Nephron (organoid): ENCODE measurements at regions not wholly inside any gene's neighbourhood (a gene's known extent, or its start where the extent isn't known, plus 50 kb on each side); places are given as distances from the start of the nearest gene placed in this dataset.

Experiments used
- H3K27ac Mint-ChIP-seq, 3 experiments: 2 replicates each; pipeline ENCODE4 v1.8.0; 2020; ENCODE audit warnings: mixed read lengths in 3 of 3, mild to moderate bottlenecking in 2 of 3, moderate library complexity in 1 of 3
- H3K27me3 Mint-ChIP-seq: 2 replicates; pipeline ENCODE4 v1.8.0; 2021; ENCODE audit warnings: low read depth, mild to moderate bottlenecking, moderate library complexity, mixed read lengths
- H3K36me3 Mint-ChIP-seq: 2 replicates; pipeline ENCODE4 v1.8.0; 2020; ENCODE audit warnings: low read depth, mixed read lengths
- H3K4me1 Mint-ChIP-seq: 2 replicates; pipeline ENCODE4 v1.8.0; 2020; ENCODE audit warnings: mixed read lengths
- H3K4me3 Mint-ChIP-seq, 3 experiments: 2 replicates each; pipeline ENCODE4 v1.8.0; 2020; ENCODE audit warnings: mild to moderate bottlenecking in 3 of 3, mixed read lengths in 3 of 3, moderate library complexity in 2 of 3
- H3K9me3 Mint-ChIP-seq: 2 replicates; pipeline ENCODE4 v1.8.0; 2020; ENCODE audit warnings: mixed read lengths
- CTCF ChIP-seq, 3 experiments: fragments of 200-600 bp; sonication (generic); IDR thresholded peaks; one replicate each; pipeline ENCODE4 v1.5.0; 2021; ENCODE audit warnings: antibody characterized with exemption in 3 of 3; ENCODE audit not compliant: unreplicated experiment in 3 of 3

GRCh38 chr11:43602670-43603069 lies 77.9 kb upstream of the HSD17B12 start:
- no peak overlapping the region for H3K4me3 Mint-ChIP-seq
- H3K4me1 Mint-ChIP-seq = peaks cover 10% of the 10 kb centered on the region

GRCh38 chr11:43614214-43614613 lies 66.3 kb upstream of the HSD17B12 start:
- Mint-ChIP-seq H3K27ac (no peak overlapping the region), H3K4me1 (peaks cover 6% of the 10 kb centered on the region), H3K27me3 (peaks cover 27% of the 10 kb centered on the region), H3K36me3 (peaks cover 5% of the 10 kb centered on the region), H3K9me3 (peaks cover 27% of the 10 kb centered on the region), H3K4me3 (no peak overlapping the region)
- no peak for TF ChIP-seq CTCF (IDR thresholded peaks at IDR 0.05; ENCODE audit: unreplicated experiment in 3 of 3)

More at GRCh38 chr11:43602670-43603069, 77.9 kb upstream of the HSD17B12 start:
- peaks cover 35% of the 10 kb centered on the region for H3K27me3 Mint-ChIP-seq
- TF ChIP-seq CTCF (IDR thresholded peaks at IDR 0.05; ENCODE audit: unreplicated experiment in 3 of 3) = no peak
- H3K27ac Mint-ChIP-seq = no peak overlapping the region
- no peaks in the 10 kb centered on the region for H3K9me3 Mint-ChIP-seq
- no peaks in the 10 kb centered on the region for H3K36me3 Mint-ChIP-seq

GRCh38 chr11:43619863-43620505 lies 60.6 kb upstream of the HSD17B12 start:
- H3K36me3 Mint-ChIP-seq = no peaks in the 10 kb centered on the region

GRCh38 chr11:43626798-43627197 lies 53.7 kb upstream of the HSD17B12 start:
- no peaks in the 10 kb centered on the region for H3K9me3 Mint-ChIP-seq
- H3K27me3 Mint-ChIP-seq = peaks cover 51% of the 10 kb centered on the region
- H3K36me3 Mint-ChIP-seq = no peaks in the 10 kb centered on the region
- no peak overlapping the region for H3K4me3 Mint-ChIP-seq
- TF ChIP-seq CTCF (IDR thresholded peaks at IDR 0.05; ENCODE audit: unreplicated experiment in 3 of 3) = no peak
- H3K27ac Mint-ChIP-seq = no peak overlapping the region
- H3K4me1 Mint-ChIP-seq = no peaks in the 10 kb centered on the region

More at GRCh38 chr11:43619863-43620505, 60.6 kb upstream of the HSD17B12 start:
- peaks cover 33% of the 10 kb centered on the region for H3K27me3 Mint-ChIP-seq
- no peak overlapping the region for H3K27ac Mint-ChIP-seq
- H3K4me3 Mint-ChIP-seq = no peak overlapping the region
- peaks cover 12% of the 10 kb centered on the region for H3K9me3 Mint-ChIP-seq
- no peaks in the 10 kb centered on the region for H3K4me1 Mint-ChIP-seq
- no peak for TF ChIP-seq CTCF (IDR thresholded peaks at IDR 0.05; ENCODE audit: unreplicated experiment in 3 of 3)
